ENCODE measurements at regions not wholly inside any gene's neighbourhood (a gene's known extent, or its start where the extent isn't known, plus 50 kb on each side); places are given as distances from the start of the nearest gene placed in this dataset.
"Not testable (repeated sequence)": the region's sequence is repeated elsewhere in the genome, so short reads cannot be mapped to it uniquely, and the experiment has no call there.

DNA sequence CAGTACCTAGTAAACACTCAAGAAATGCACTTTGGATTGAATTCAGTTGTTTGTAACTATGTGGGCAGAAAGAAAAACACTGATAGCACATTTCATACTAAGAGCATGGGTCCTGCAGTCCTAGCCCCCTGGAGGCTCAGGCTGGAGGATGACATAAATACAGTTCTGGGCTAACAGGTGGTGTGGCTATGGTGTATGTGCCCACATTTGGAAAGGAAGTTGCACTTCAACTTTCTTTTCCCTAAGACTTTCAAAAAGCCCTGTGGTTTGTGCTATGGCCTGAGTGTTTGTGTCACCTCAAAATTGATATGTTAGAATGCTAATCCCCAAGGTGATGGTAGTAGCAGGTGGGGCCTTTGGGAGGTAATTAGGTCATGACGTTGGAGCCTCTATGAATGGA is 218.2 kb downstream of the CDCA7 start:
- no peak for DNase-seq (ENCODE audit: low read depth)
- TF ChIP-seq, protein P1, sequence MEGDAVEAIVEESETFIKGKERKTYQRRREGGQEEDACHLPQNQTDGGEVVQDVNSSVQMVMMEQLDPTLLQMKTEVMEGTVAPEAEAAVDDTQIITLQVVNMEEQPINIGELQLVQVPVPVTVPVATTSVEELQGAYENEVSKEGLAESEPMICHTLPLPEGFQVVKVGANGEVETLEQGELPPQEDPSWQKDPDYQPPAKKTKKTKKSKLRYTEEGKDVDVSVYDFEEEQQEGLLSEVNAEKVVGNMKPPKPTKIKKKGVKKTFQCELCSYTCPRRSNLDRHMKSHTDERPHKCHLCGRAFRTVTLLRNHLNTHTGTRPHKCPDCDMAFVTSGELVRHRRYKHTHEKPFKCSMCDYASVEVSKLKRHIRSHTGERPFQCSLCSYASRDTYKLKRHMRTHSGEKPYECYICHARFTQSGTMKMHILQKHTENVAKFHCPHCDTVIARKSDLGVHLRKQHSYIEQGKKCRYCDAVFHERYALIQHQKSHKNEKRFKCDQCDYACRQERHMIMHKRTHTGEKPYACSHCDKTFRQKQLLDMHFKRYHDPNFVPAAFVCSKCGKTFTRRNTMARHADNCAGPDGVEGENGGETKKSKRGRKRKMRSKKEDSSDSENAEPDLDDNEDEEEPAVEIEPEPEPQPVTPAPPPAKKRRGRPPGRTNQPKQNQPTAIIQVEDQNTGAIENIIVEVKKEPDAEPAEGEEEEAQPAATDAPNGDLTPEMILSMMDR (IDR thresholded peaks at IDR 0.05; ENCODE audit: control insufficient read depth, extremely low read depth, insufficient read depth) = no peak
- H3K4me3 ChIP-seq (ENCODE audit: low read depth, low read length) = no peak overlapping the region

GRCh38 chr2:173573782-173574181 is 219.1 kb downstream of the CDCA7 start:
- not testable (repeated sequence) for H3K4me3 ChIP-seq (ENCODE audit: low read depth, low read length); DNase-seq (ENCODE audit: low read depth)

- no peak for DNase-seq (ENCODE audit: low read depth)
- TF ChIP-seq, protein P1 (IDR thresholded peaks at IDR 0.05; ENCODE audit: control insufficient read depth, extremely low read depth, insufficient read depth) = no peak
- H3K4me3 ChIP-seq (ENCODE audit: low read depth, low read length) = no peak overlapping the region
These were observed 219.8 kb downstream of the CDCA7 start for GRCh38 chr2:173574324-173575112.

DNA sequence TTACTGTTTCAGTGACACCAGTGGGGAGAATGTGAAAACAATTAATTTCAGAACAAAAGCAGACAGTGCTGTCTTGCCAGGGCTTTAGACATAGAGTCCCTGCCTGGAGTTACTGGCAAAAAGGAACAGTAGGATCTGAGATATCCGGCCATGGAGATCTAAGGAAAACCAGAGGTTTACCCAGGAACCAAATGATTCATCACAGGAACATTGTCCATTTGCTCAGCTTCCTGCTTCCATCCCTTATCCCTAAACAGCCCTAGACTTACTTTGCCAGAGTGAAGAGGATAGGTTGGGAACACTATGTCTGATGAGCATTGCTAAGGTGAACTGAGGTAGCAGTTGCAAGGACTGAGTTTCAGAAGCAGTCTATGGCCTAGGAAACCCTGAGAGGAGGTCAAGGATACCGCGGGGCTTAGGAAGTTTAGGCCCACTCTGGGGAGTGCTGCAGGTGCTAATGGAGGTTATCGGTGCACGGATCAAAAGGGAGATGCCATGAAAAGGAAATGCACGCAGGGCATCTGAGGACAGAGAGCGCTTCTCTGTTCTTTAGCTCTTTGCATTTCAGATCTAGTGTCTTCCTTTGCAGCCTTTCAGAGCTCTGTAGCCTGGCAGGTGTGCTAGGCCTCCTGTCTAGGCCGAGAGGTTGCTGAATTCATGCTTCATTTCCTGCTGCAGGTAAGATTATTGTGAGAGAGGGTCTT is 223.9 kb downstream of the CDCA7 start:
- no peak overlapping the region for H3K4me3 ChIP-seq (ENCODE audit: low read depth, low read length)
- TF ChIP-seq, protein P1 (IDR thresholded peaks at IDR 0.05; ENCODE audit: control insufficient read depth, extremely low read depth, insufficient read depth) = no peak
- DNase-seq (ENCODE audit: low read depth) = no peak

DNA sequence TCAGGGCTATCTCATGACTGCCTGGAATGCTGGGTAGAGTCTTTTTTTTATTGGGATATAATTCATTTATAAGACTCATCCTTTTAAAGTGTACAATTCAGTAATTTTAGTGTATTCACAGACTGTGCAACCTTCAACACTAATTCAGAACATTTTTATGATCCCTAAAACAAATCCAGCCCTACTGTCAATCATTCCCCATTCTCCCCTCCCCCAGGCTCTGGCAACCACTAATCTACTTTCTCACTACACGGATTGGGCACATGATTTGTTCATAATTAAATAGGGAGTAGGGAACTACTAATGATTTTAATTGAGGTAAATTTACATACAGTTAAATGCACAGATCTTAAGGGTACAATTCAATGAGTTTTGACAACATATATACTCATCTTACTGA is 225.7 kb downstream of the CDCA7 start:
- DNase-seq (ENCODE audit: low read depth) = no peak
- TF ChIP-seq, protein P1 (IDR thresholded peaks at IDR 0.05; ENCODE audit: control insufficient read depth, extremely low read depth, insufficient read depth) = no peak
- no peak overlapping the region for H3K4me3 ChIP-seq (ENCODE audit: low read depth, low read length)

DNA sequence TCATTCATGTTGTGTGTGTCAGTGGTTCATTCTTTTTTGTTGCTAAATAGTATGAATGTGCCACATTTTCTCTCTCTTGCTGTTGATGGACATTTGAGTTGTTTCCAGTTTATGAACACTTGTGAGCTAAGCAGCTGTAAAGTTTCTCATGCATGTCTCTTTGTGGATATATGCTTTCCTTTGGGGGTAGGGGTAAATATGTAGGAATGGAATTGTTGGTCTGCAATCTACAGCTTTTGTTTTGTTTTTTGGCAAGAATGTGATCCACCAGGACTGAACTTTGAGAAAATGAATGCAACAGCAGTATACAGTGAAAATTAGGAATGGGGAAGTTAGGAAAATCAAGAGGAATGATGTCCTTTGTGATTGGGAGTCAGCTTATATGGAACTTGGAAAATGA is 226.3 kb downstream of the CDCA7 start:
- TF ChIP-seq, protein P1 (IDR thresholded peaks at IDR 0.05; ENCODE audit: control insufficient read depth, extremely low read depth, insufficient read depth) = no peak

GRCh38 chr2:173583196-173583595 is 228.5 kb downstream of the CDCA7 start:
- H3K4me3 ChIP-seq (ENCODE audit: low read depth, low read length) = no peak overlapping the region
- TF ChIP-seq, protein P1 (IDR thresholded peaks at IDR 0.05; ENCODE audit: control insufficient read depth, extremely low read depth, insufficient read depth) = no peak
- DNase-seq (ENCODE audit: low read depth) = no peak

More for the DNA sequence above, 226.3 kb downstream of the CDCA7 start:
- no peak overlapping the region for H3K4me3 ChIP-seq (ENCODE audit: low read depth, low read length)
- no peak for DNase-seq (ENCODE audit: low read depth)

All from LNCaP clone FGC (cell line).